OCI-M2 (cell line): ENCODE measurements at regions not wholly inside any gene's neighbourhood (a gene's known extent, or its start where the extent isn't known, plus 50 kb on each side); places are given as distances from the start of the nearest gene placed in this dataset.

Experiments used
- DNase-seq: peaks from one replicate; lab custom pipeline; 2025; ENCODE audit not compliant: unreplicated experiment; lab: John Stamatoyannopoulos, UW

GRCh38 chr5:54621048-54621447, 103.5 kb downstream of the SNX18 start:
- no peak for DNase-seq

- no peak for DNase-seq
These were observed 102.8 kb downstream of the SNX18 start for GRCh38 chr5:54620141-54620933.

- no peak for DNase-seq
These were observed 102.2 kb downstream of the SNX18 start for GRCh38 chr5:54619731-54620130.

GRCh38 chr5:54616518-54617220, 99.1 kb downstream of the SNX18 start:
- DNase-seq = no peak

- no peak for DNase-seq
These were observed 98.5 kb downstream of the SNX18 start for GRCh38 chr5:54616031-54616430.

GRCh38 chr5:54615381-54615780, 97.8 kb downstream of the SNX18 start:
- DNase-seq = no peak

- no peak for DNase-seq
These were observed 95.2 kb downstream of the SNX18 start for GRCh38 chr5:54612711-54613110.

GRCh38 chr5:54611290-54611951, 93.9 kb downstream of the SNX18 start:
- DNase-seq = no peak

- DNase-seq = no peak
These were observed 92.8 kb downstream of the SNX18 start for GRCh38 chr5:54610197-54610944.

- no peak for DNase-seq
These were observed 91.0 kb downstream of the SNX18 start for GRCh38 chr5:54608423-54609085.

- no peak for DNase-seq
These were observed 89.4 kb downstream of the SNX18 start for GRCh38 chr5:54607006-54607405.

GRCh38 chr5:54603372-54603771, 85.8 kb downstream of the SNX18 start:
- no peak for DNase-seq

- DNase-seq = no peak
These were observed 84.9 kb downstream of the SNX18 start for GRCh38 chr5:54602475-54602874.

- DNase-seq = no peak
These were observed 84.1 kb downstream of the SNX18 start for GRCh38 chr5:54601411-54602230.
